ENCODE measurements at regions not wholly inside any gene's neighbourhood (a gene's known extent, or its start where the extent isn't known, plus 50 kb on each side); places are given as distances from the start of the nearest gene placed in this dataset.

DNA sequence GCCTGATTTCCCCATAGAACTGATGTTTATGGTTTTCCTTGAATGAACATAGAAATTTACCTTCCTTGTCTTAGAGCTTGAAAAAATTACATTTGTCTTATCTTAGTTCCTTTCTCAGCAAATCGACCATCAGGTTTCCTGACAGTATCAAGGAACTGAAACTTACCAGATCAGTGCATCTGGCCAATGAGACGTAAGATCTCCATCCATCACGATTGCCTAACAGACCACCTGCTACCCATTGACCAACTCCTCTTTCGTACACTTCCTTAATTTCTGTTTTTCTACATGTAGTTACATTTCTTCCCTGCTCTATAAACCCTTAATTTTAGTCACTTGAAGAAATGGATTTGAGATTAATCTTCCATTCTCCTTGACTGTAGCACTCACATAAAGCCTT is 57.4 kb upstream of the TMPRSS15 start:
- DNase-seq (ENCODE audit: low read depth in 2 of 3, low spot score in 2 of 3), result peak in 1 of 3 donors; percentile 35

DNA sequence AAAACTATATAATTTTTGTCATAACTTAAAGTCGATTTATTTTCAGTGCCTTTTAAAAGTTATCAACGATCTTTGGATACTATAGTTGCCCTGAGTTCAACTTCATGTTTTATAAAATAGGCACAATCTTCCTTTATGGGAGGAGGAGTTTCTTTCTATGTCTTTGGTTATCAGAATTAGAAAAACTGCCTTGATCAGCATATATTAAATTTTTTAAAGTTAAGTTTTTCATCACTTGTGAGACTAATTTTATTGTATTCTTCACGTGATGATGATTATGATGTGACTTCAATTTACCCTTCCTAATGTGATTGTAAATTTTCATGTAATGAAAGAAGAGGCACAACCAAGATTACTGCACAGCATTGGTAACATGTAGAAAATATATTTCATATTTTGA is 58.2 kb upstream of the TMPRSS15 start:
- no peak for DNase-seq (ENCODE audit: low read depth in 2 of 3, low spot score in 2 of 3)

DNA sequence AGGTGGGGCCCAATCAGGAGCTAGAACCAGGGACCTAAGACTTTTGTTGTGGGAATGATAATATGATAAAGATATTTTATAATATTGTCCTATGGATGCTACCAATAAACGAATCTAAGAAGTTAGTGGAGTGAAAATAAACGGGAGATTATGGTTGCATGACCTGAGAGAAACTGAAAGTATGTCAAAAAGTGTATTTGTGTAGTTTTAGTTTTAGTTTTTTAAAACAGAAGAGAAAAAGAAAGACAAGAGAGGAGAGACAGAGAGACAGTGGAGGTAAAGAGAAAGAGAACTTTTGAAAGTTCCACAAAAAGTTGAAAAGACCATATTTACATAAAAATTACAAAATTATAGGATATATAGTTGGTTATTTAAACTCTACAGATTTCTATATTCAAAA is 64.1 kb upstream of the TMPRSS15 start:
- DNase-seq (ENCODE audit: low read depth in 2 of 3, low spot score in 2 of 3), result no peak

DNA sequence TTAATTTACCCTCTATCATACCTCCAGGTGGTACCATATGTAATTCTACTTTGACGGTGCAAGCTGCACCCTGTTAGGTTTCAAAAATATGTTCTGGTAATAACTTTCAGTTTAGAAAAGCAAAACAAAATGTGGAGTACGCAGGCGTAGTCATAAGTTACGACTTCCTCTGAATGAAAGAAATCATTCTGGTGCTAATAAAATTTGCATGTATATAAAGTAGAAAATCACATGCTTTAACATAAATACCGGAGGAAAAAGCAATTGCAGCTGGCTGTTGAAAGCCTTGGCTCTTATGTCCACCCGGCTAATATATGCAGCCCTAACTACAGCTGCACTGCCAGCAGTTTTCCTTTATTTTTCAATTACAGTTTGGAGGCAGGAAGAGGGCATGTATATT is 65.2 kb upstream of the TMPRSS15 start:
- no peak for DNase-seq (ENCODE audit: low read depth in 2 of 3, low spot score in 2 of 3)

DNA sequence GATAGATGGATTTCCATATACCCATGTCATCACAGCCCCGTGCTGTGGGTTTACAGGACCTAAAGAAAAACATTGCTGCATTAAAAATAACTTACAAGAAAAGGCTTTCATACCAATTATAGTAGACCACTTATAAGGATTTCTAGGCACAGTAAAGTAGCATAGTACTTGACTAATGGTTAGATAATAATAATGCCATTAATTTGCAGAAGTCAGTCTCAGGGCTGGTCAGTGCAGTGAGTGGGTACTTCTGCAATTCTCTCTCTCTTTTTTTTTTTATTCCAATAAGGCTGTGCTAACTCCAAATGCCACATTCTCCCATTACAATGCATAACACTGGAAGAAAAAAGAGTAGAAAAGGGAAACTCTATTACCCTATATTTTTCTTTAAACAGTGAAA is 73.1 kb upstream of the TMPRSS15 start:
- no peak for DNase-seq (ENCODE audit: low read depth in 2 of 3, low spot score in 2 of 3)

DNA sequence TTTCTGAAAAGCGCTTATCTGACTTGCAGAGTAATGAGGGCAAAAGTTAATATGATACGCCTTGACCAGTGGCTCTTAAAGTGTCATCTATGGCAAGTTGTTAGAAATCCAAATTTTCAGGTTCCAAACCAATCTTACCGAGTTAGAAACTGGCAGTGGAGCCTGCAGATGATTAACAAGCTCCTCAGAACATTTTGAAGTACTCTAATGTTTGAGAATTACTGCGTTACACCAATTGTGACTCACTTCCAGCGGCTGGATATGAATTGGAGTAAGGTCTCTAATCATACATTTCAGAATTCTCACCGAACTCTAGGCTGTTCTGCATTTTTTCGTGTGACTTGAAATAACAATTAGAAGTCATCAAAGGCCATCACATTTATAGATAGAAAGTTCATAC is 73.5 kb upstream of the TMPRSS15 start:
- no peak for DNase-seq (ENCODE audit: low read depth in 2 of 3, low spot score in 2 of 3)

DNA sequence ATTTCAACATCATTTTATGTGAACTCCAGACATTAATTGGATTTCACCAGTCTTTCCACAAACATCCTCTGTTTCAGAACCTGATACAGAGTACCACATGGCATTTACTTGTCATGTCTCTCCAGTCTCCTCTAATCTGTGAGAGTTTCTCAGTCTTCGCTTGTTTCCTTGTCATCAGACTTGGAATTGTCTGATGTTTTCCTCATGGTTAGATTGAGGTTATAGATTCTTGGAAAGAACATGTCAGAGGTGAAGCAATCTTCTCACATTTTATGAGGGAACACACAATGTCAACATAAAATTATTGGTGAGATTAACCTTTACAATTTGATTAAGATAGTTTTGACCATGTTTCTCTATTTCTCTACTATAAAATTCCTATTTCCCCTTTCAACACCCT is 74.9 kb upstream of the TMPRSS15 start:
- DNase-seq (ENCODE audit: low read depth in 2 of 3, low spot score in 2 of 3), result no peak

DNA sequence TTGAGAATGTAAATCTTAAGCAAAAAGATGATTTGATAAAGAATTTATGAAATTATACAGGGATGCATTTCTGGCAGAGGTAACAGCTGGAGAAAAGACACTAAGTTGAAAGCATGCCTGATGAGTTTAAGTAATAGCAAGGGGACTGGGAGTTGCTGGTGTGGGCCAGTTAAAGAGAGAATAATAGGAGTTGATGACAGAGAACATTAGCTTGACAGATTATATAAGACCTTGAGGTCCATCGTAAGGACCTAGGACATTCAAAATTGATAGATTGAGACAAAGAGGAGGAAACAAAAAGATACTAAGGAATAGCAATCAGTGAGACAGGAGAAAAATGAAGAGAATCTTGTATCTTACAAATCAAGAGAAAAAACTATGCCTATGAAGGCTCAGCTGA is 84.7 kb upstream of the TMPRSS15 start:
- DNase-seq (ENCODE audit: low read depth in 2 of 3, low spot score in 2 of 3), result no peak

DNA sequence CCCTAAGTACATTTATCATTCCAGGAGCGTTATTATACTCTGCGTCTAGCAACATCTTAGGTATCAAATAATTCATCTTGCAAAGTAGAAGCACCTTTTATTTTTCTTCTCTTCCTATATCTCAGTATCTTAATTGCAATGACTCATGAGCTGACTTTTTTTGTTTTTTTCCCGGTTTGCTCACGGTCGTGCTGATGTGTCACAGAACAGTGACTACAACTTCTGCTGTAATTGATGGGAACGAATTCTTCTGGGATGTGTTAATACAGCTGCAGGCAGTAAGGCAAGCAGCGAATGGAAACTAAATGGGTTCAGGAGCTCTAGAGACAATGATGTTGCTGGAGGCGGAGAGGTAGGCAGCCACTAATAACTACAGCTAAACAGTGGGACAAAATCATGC is 89.8 kb upstream of the TMPRSS15 start:
- no peak for DNase-seq (ENCODE audit: low read depth in 2 of 3, low spot score in 2 of 3)

DNA sequence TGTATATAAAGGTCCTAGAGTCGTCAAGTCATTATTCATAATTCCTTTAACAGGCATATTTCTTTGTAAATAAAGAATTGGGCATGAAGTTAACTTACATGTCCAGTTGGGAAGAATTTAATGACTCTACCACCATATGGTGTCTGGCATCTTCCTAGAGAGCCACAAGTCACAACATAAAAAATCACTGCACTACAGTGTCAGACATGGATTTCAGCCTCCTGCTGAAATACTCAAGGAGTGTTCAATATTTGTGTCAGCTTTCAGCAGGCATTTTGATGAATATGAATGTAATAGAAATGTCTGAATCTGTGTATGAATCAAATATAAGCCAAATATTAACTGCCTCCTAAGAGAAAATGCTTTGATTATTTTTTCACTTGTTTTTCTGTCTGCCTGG is 91.9 kb upstream of the TMPRSS15 start:
- DNase-seq (ENCODE audit: low read depth in 2 of 3, low spot score in 2 of 3), result no peak

DNA sequence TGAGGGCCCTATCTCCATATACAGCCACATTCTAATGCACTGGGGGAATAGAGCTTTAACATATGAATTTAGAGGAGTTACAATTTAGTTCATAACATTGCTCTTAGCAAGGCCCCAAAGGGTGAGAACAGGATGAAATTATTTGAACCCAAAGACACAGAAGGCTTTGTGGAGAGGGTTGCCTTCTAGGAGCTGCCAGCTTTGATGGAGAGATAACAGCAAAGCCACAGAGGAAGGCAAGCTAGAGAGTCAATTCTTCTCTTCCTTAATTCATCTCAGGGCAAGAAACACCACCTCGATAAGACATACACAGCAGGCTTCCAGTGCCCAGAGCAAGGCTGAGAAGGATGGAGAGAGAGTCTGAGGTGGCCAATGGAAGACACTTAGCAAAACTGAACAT is 94.8 kb upstream of the TMPRSS15 start:
- peak in 1 of 3 donors; percentile 3 for DNase-seq (ENCODE audit: low read depth in 2 of 3, low spot score in 2 of 3)

DNA sequence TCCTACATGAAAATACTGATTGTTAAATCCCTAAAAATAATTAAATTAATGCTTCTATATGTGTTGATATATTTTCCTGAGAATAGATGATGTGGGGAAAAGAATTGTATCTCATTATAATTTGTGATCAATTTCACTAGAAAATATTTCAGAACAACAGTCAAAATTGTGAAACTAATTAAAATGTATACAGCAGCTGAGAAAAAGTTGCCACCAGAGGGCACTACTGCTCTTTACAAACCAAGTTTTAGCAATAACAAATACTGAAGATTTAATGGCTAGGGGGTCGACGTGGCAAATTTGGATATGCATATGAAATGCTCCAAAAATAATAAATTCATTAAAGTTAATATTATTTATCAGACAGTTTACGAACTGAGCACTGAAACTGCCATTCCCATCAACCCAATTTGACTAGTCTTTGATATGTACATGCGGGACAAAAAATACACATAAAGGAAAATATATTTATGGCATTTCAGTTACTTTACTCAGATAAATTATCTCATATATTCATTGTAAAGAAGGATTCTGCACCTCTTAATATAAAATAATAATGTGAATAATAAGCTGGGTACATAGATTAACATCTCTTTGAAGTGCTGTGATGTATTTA is 96.3 kb upstream of the TMPRSS15 start:
- peak in 2 of 3 donors; percentile 37 to 65 for DNase-seq (ENCODE audit: low read depth in 2 of 3, low spot score in 2 of 3)

DNA sequence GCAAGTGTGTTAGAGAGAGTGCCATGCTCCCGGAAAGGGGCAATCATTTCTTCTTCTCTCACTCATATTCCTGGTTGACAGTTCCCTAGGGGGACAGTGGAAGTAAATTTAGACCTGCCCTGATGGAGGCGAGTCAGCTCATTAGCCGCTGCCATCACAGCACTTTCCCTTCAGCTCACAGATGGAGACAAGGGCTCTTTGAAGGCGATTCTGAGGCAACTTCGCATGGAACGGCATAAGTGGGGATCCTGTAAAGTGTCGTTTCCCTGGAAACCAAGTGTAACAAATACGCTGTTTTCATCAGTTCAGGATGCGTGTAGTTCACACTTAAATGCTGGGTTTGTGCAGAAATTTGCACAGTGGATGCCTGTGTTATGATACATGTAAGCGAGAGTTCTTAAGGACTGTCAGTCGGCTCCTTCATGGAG is 114.5 kb upstream of the TMPRSS15 start:
- DNase-seq (ENCODE audit: low read depth in 2 of 3, low spot score in 2 of 3), result no peak

DNA sequence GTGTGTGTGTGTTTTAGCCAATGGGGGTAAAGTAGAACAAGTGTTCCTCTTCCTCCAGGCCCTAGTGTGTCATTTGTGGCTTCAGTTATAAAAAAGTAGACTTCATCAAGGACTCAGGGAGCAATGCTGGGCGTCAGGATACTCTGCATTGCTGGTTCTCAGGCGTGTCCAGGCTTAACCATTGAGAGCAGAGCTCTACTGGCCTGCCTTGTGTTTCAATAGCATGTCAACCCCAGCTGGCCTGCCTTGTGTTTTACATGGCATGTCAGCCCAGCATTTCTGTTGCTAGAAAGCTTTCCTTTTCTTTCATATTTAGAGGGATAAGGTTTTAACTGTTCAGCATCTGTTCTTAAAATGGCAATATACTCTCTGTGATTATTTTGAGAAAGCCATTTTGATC is 117.6 kb upstream of the TMPRSS15 start:
- no peak for DNase-seq (ENCODE audit: low read depth in 2 of 3, low spot score in 2 of 3)

DNA sequence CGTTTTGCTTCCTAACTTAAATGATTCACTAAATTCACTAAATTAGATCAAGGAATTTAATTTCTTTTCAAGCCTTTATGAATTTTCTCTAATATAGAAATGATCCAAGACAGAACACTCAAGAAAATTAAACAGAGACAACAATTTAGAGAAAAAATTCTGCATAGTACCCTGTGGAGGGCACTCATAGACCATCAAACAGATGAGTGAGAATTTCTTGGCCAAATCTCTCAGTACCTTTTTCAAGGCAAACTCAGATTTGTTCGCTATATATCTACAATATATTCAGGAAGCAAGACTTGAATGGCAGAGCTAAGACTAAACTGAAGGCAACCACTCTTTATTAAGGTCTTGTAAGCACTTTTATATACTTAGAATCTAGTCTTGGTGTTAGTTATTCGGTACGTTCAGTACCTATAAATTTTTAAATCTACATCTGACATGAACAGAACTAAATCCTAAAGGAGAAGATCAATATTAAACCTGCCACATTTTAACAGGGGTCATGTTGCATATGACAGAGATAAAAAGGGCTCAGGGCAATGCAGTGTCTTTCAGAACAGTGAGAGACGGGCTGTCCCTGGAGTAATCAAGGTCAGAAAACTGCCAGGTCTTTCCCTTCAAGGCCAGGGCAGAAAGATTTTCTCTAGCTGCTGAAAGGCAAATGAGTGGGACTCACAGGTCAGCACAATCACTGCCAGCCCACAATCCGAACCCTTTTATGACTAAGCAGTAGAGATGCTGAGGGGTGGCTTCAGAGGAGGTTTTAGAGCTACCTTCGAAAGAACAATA is 118.8 kb upstream of the TMPRSS15 start:
- no peak for DNase-seq (ENCODE audit: low read depth in 2 of 3, low spot score in 2 of 3)

DNA sequence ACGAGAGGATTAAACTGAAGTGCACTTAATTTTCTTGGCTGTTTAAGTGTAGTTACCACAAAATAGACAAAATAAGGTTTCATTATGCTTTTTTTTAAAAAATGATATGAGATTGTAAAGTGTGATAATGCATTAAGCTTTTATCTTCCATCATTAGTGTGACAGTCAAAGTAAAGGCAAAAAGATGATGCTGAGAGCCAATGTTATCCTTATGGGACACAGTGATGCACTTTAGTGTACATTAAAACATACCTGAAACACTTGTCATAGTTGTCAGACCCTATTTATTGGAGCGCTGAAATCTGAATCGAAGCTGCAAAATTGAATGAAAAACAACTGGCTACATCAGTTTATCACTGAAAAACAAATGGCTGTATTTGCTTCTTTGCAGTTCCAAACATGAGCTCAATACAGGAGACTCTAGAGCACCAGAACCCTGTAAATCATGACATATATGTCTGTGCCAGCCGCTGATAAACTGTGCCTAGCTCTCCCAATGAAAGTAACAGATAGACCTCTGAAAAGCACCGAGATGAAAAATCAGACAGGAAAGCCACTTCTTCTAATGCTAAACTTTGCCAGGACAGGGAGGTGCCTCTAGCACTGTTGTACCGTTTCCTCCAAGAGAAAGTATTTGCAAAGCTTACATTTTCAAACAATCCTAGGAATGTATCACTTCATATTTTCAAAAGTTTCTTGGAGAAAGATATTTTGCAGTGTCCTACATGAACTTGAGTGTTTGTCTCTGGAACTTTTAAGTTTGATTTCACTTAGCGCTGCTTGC is 120.7 kb upstream of the TMPRSS15 start:
- no peak for DNase-seq (ENCODE audit: low read depth in 2 of 3, low spot score in 2 of 3)

DNA sequence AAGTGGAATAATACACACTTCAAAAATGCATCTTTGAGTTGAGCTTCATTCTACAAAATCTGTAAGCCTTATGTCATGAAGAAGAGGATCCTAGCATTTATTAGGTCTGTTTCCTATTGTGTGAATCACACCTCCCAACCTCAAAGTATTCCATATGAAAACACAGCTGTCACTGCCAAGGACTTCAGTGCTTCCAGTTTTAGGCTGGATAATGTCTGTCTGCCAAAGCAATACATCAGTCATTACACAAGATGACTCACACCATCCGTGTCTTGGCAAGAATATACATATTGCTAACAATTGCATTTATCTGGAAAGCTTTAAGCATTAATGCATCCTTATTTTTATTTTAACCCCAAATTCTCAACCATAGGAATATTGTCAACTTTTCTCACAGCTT is 125.7 kb upstream of the TMPRSS15 start:
- no peak for DNase-seq (ENCODE audit: low read depth in 2 of 3, low spot score in 2 of 3)

DNA sequence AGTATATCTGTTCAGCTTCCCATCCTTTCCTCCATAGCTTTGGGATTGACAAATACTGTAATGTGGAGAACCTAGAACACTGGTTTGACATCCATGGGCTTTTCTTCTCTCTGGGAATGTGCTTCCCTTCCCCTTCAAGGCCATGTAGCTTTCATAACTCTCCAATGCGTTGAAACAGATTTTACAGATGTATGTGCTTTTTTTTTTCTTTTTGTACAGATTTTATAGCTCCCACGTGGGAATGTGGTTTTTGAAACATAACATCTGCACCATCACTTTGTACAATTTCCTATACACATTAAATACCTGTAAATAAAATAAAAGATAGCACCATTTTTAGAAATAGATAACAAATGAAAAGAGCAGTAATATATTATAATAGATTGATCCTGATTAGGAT is 138.5 kb upstream of the TMPRSS15 start:
- DNase-seq (ENCODE audit: low read depth in 2 of 3, low spot score in 2 of 3), result no peak

DNA sequence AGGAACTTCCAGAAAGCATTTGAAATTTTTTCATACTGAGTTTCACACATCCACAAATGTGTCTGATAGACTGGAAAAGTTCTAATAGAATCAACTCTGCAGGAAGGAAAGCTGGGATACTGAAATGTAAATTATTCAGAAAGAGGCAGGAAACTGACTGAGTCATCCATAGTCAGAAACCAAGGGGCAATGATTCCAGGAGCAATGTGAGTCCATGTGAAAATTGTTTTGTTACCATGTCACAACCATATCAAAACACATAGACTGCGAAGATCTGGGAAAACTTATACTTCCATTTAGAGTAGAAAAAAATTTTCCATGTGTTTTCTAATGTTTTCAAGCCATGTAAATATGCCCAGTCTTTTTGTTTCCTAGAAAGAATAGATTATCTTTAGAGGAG is 142.3 kb upstream of the TMPRSS15 start:
- no peak for DNase-seq (ENCODE audit: low read depth in 2 of 3, low spot score in 2 of 3)

DNA sequence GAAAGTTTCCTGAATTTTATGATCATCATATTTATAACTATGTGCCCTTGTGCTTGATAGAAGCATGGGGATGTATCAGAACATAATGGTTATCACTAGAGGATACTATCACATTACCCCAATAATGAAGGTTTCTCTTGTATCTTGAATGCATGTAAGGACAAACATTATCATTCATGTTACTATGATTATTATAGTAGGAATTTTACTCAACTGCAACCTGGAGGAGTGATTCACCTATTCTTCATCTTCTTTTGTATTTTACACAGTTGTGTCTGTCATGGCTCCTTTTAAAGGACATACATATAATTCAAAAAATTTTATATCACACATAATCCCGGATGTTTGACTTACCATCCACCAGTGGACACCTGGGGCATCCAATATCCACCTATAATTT is 143.8 kb upstream of the TMPRSS15 start:
- DNase-seq (ENCODE audit: low read depth in 2 of 3, low spot score in 2 of 3), result no peak

DNA sequence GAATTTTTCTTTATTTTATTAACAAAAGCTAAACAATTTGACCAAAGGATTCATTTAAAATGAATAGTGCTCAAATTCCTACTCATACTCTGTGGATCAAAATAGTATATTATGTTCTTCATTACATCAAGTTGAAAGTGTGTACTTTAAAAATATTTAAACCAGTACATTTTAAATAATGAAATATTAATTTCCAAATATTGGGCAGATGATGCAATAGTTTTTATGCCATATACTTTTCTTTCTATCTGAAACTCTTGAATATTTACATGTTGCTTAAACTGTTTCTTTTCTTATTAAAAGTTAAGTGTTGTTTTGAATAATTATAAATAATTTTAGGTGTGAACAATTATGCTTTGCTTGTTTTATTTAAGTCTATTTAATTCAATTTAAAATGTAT is 144.7 kb upstream of the TMPRSS15 start:
- no peak for DNase-seq (ENCODE audit: low read depth in 2 of 3, low spot score in 2 of 3)
